Kidney (tissue), 13 donors: ENCODE measurements at regions not wholly inside any gene's neighbourhood (a gene's known extent, or its start where the extent isn't known, plus 50 kb on each side); places are given as distances from the start of the nearest gene placed in this dataset.
"Not testable (repeated sequence)": the region's sequence is repeated elsewhere in the genome, so short reads cannot be mapped to it uniquely, and the experiment has no call there.

ENCODE experiments used
- DNase-seq, 5 donors: peaks; one replicate each; pipeline ENCODE4 v3.0.0-alpha.2; 2013 to 2020
- FAIRE-seq: peaks from 2 replicates; lab custom pipeline; 2012; peaks lifted over from hg19 to GRCh38; lab: Jason Lieb, UNC
- H3K27ac ChIP-seq, 2 donors: one replicate each; pipeline ENCODE4 v1.7.0; 2013; ENCODE audit warnings: low read depth in 2 of 2, low read length in 2 of 2, inconsistent platforms in 1 of 2
- H3K27me3 ChIP-seq: one replicate; pipeline ENCODE4 v1.7.1; 2013; ENCODE audit warnings: low read length, inconsistent platforms; ENCODE audit not compliant: control insufficient read depth, insufficient read depth
- H3K36me3 ChIP-seq, 3 donors: one replicate each; pipeline versions ENCODE4 v1.7.0 to v1.7.1; 2013; ENCODE audit warnings: low read length in 3 of 3, control low read depth in 1 of 3, inconsistent platforms in 1 of 3; ENCODE audit not compliant: insufficient read depth in 3 of 3, control insufficient read depth in 2 of 3
- H3K4me1 ChIP-seq, 3 donors: one replicate each; pipeline versions ENCODE4 v1.7.0 to v1.7.1; 2013; ENCODE audit warnings: low read length in 3 of 3, inconsistent platforms in 1 of 3, low read depth in 1 of 3; ENCODE audit not compliant: control insufficient read depth in 2 of 3, insufficient read depth in 2 of 3
- H3K4me3 ChIP-seq, 3 donors: one replicate each; pipeline versions ENCODE4 v1.7.0 to v1.8.1; 2013; ENCODE audit warnings: low read length in 3 of 3, control low read depth in 1 of 3, inconsistent platforms in 1 of 3
- H3K9ac ChIP-seq, 3 donors: one replicate each; pipeline versions ENCODE4 v1.7.0 to v1.7.1; 2013; ENCODE audit warnings: low read length in 3 of 3, control low read depth in 1 of 3, inconsistent platforms in 1 of 3
- H3K9me3 ChIP-seq, 3 donors: one replicate each; pipeline versions ENCODE4 v1.7.0 to v1.7.1; 2013; ENCODE audit warnings: low read length in 3 of 3, control low read depth in 1 of 3, inconsistent platforms in 1 of 3; ENCODE audit not compliant: control insufficient read depth in 2 of 3, insufficient read depth in 1 of 3
- CTCF ChIP-seq: IDR thresholded peaks from 3 replicates; pipeline ENCODE4 v1.5.1; 2012; ENCODE audit warnings: mild to moderate bottlenecking, moderate library complexity, borderline replicate concordance; ENCODE audit not compliant: insufficient read depth; ENCODE audit errors: extremely low read depth
- intact Hi-C: fragments of 100-400 bp; cut with DNase I; formaldehyde crosslinking; loops from one replicate; pipeline ENCODE4 v1.11.1; 2022
- donor health status: control.
- donor health status: control.
- donor health status: control.
- donor health status: control.
- donor health status: control.
- donor health status: DM: yes; HTN: yes; CAD: no.
- donor health status: Normal renal cell carcinoma (clear cell type).

- Histone ChIP-seq H3K27ac (no peak overlapping the region), H3K9ac (no peak overlapping the region), H3K4me1 (no peaks in the 10 kb centered on the region), H3K4me3 (no peak overlapping the region), H3K9me3 (no peaks in the 10 kb centered on the region), H3K36me3 (no peaks in the 10 kb centered on the region), H3K27me3 (no peaks in the 10 kb centered on the region)
- intact Hi-C loops = no loop called here
- DNase-seq (no peak), FAIRE-seq (no peak)
- TF ChIP-seq CTCF = no peak
Measured at GRCh38 chr15:39255760-39256159, 325.1 kb upstream of the THBS1 start.

DNA sequence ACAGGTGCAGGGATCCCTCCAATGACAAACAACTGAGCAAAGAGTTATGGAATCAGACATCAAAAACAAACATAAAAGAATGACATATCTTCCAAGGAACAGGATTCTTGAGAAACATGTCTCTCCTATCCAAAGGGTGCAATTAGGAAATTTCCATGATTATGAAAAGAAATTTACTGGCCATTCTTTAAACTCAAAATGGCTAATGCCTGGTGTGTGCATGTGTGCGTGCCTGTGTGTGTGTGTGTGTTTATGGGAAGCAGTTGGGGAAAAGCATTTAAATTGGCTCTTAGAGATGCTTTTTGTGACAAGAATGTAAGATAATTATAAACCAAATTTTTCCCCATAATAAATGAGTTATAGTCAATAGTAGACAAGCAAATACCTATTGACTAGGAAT lies 320.5 kb upstream of the THBS1 start:
- Histone ChIP-seq H3K27ac (no peak overlapping the region), H3K4me1 (no peaks in the 10 kb centered on the region), H3K27me3 (no peaks in the 10 kb centered on the region), H3K9ac (no peak overlapping the region), H3K9me3 (no peaks in the 10 kb centered on the region), H3K4me3 (no peak overlapping the region), H3K36me3 (no peaks in the 10 kb centered on the region)
- DNase-seq (no peak), FAIRE-seq (no peak)
- intact Hi-C loops = no loop called here
- no peak for TF ChIP-seq CTCF

DNA sequence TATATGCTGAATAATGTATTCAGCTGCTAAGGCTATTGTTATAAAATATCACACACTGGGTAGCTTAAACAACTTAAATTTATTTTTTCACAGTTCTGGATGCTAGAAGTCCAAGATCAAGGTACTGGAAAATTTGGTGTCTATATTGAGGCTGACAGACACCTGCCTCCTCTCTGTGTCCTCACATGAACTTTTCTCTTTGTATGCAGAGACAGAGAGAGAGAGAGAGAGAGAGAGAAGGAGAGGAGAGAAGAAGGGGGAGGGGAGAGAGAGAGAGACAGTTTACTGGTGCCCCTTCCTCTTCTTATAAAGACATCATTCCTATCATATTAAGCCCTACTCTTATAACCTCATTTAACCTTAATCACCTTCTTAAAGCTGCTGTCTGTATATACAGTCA lies 320.1 kb upstream of the THBS1 start:
- FAIRE-seq = no peak
- Histone ChIP-seq H3K36me3 (no peaks in the 10 kb centered on the region), H3K27me3 (no peaks in the 10 kb centered on the region), H3K27ac (no peak overlapping the region), H3K4me1 (no peaks in the 10 kb centered on the region), H3K9ac (no peak overlapping the region), H3K4me3 (no peak overlapping the region), H3K9me3 (no peaks in the 10 kb centered on the region)
- DNase-seq = no peak
- TF ChIP-seq CTCF = no peak
- intact Hi-C loops = no loop called here

DNA sequence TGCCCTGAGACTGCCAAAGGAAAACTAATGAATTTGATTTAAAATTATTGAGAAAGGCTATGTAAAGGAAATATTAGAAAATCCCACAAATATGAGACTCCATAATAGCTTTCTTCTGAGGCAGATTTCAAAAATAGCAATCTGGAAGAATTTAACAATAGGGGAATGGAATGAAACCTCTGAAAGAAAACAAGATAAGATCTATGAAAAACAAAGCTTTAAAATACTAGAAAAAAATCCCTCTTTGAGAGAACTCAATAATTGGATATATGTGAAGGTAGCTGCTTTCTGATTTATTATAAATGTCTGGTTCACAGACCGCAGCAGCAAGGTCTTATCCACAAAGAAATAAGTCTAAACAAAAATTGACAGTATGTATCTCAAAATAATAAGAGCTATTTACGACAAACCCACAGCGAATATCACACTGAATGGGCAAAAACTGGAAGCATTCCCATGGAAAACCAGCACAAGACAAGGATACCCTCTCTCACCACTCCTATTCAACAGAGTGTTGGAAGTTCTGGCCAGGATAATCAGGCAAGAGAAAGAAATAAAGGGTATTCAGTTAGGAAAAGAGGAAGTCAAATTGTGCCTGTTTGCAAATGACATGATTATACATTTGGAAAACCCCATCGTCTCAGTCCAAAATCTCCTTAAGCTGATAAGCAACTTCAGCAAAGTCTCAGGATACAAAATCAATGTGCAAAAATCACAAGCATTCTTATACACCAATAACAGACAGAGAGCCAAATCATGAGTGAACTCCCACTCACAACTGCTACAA lies 319.3 kb upstream of the THBS1 start:
- H3K36me3 ChIP-seq, H3K9ac ChIP-seq, DNase-seq, FAIRE-seq, intact Hi-C loops, H3K4me1 ChIP-seq, H3K27ac ChIP-seq, H3K9me3 ChIP-seq, H3K4me3 ChIP-seq, H3K27me3 ChIP-seq: not testable (repeated sequence)

DNA sequence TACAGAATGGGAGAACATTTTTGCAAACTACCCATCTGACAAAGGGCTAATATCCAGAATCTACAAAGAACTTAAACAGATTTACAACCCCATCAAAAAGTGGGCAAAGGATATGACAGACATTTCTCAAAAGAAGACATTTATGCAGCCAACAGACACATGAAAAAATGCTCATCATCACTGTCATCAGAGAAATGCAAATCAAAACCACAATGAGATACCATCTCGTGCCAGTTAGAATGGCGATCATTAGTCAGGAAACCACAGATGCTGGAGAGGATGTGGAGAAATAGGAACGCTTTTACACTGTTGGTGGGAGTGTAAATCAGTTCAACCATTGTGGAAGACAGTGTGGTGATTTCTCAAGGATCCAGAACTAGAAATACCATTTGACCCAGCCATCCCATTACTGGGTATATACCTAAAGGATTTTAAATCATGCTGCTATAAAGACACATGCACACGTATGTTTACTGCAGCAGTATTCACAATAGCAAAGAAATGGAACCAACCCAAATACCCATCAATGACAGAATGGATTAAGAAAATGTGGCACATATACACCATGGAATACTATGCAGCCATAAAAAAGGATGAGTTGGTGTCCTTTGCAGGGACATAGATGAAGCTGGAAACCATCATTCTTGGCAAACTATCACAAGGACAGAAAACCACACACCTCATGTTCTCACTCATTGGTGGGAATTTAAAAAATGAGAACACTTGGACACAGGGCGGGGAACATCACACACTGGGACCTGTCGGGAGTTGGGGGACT lies 317.7 kb upstream of the THBS1 start:
- intact Hi-C loops, FAIRE-seq, H3K9me3 ChIP-seq, H3K27me3 ChIP-seq, H3K4me3 ChIP-seq, H3K36me3 ChIP-seq, DNase-seq, H3K4me1 ChIP-seq, H3K27ac ChIP-seq, H3K9ac ChIP-seq: not testable (repeated sequence)
